Astrocyte (in vitro differentiated cells and primary cell): ENCODE measurements at regions not wholly inside any gene's neighbourhood (a gene's known extent, or its start where the extent isn't known, plus 50 kb on each side); places are given as distances from the start of the nearest gene placed in this dataset.

Experiments used
- EZH2 ChIP-seq: IDR thresholded peaks from 2 replicates; pipeline ENCODE4 v1.6.1; 2012; ENCODE audit warnings: mild to moderate bottlenecking, low read length, inconsistent platforms; ENCODE audit not compliant: insufficient read depth
- TF ChIP-seq, protein P1 (sequence below): IDR thresholded peaks from 2 replicates; pipeline ENCODE4 v1.5.1; 2011; ENCODE audit warnings: low read depth, mild to moderate bottlenecking, inconsistent platforms, low read length, moderate library complexity; ENCODE audit not compliant: insufficient read depth

DNA sequence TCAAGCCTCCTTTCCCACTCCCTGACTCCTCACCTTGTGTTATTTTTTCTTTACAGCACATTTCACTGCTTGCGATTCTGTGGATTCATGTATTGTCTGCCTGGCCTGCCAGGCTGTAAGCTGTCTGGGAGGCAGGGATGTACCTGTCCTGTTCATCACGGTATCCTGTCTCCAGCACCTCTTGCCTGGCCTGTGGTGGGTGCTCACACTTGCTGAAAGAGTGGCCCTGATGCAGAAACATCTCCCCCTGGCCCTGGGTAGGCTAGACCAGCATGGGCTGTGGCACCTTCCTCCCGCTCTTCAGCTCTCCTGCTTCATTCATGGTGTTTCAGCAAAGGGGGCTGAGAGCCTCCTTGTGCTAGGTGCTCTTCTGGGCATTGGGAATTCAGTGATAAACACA, 60.1 kb upstream of the KCNG1 start:
- TF ChIP-seq, protein P1, sequence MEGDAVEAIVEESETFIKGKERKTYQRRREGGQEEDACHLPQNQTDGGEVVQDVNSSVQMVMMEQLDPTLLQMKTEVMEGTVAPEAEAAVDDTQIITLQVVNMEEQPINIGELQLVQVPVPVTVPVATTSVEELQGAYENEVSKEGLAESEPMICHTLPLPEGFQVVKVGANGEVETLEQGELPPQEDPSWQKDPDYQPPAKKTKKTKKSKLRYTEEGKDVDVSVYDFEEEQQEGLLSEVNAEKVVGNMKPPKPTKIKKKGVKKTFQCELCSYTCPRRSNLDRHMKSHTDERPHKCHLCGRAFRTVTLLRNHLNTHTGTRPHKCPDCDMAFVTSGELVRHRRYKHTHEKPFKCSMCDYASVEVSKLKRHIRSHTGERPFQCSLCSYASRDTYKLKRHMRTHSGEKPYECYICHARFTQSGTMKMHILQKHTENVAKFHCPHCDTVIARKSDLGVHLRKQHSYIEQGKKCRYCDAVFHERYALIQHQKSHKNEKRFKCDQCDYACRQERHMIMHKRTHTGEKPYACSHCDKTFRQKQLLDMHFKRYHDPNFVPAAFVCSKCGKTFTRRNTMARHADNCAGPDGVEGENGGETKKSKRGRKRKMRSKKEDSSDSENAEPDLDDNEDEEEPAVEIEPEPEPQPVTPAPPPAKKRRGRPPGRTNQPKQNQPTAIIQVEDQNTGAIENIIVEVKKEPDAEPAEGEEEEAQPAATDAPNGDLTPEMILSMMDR: no peak
- no peak for TF ChIP-seq EZH2
